DND-41 (cell line): ENCODE measurements at regions not wholly inside any gene's neighbourhood (a gene's known extent, or its start where the extent isn't known, plus 50 kb on each side); places are given as distances from the start of the nearest gene placed in this dataset.

Experiments used
- CTCF ChIP-seq: IDR thresholded peaks from 2 replicates; pipeline ENCODE4 v1.5.1; 2012; ENCODE audit warnings: borderline replicate concordance, low read length, moderate library complexity, mild to moderate bottlenecking; ENCODE audit not compliant: poor library complexity, severe bottlenecking; ENCODE audit errors: extremely low read depth
- EZH2 ChIP-seq: IDR thresholded peaks from 3 replicates; pipeline ENCODE4 v1.6.1; 2012; ENCODE audit warnings: borderline replicate concordance, low read depth, mild to moderate bottlenecking, moderate library complexity, low read length, inconsistent platforms; ENCODE audit not compliant: severe bottlenecking

- no peak for TF ChIP-seq CTCF
- TF ChIP-seq EZH2 = no peak
Measured at GRCh38 chr9:95720496-95720895, 155.0 kb upstream of the ERCC6L2 start.
